ENCODE measurements at regions not wholly inside any gene's neighbourhood (a gene's known extent, or its start where the extent isn't known, plus 50 kb on each side); places are given as distances from the start of the nearest gene placed in this dataset.

- 87 to 88% methylated on average over 19 of the region's 19 CpGs for WGBS, 2 donors
- intact Hi-C loops (cut with DNase I) = no loop called here
- H3K4me1 ChIP-seq (ENCODE audit: control insufficient read depth in 1 of 2, insufficient read depth in 2 of 2, low read length in 2 of 2) = no peaks in the 10 kb centered on the region
These were observed 120.5 kb upstream of the SPACA7 start for GRCh38 chr13:112255550-112256120.

GRCh38 chr13:112256716-112257494 is 119.2 kb upstream of the SPACA7 start:
- ATAC-seq (ENCODE audit: low FRiP score) = no peak
- no peak overlapping the region for H3K4me3 ChIP-seq (ENCODE audit: low read length in 2 of 2)
- no peaks in the 10 kb centered on the region for H3K27me3 ChIP-seq (ENCODE audit: control insufficient read depth in 1 of 2, insufficient read depth in 2 of 2, low read length in 1 of 2)
- H3K4me1 ChIP-seq (ENCODE audit: control insufficient read depth in 1 of 2, insufficient read depth in 2 of 2, low read length in 2 of 2) = no peaks in the 10 kb centered on the region
- no peak for DNase-seq
- WGBS, 2 donors = 86 to 89% methylated on average over 12 of the region's 12 CpGs
- no peaks in the 10 kb centered on the region for H3K9me3 ChIP-seq (ENCODE audit: control insufficient read depth, low read length)
- H3K27ac ChIP-seq (ENCODE audit: low read depth in 1 of 2, low read length in 2 of 2) = no peak overlapping the region
- intact Hi-C loops (cut with DNase I) = no loop called here
- no peaks in the 10 kb centered on the region for H3K36me3 ChIP-seq (ENCODE audit: control insufficient read depth in 1 of 2, insufficient read depth in 2 of 2, low read length in 1 of 2)

More at GRCh38 chr13:112255550-112256120, 120.5 kb upstream of the SPACA7 start:
- DNase-seq (no peak), ATAC-seq (ENCODE audit: low FRiP score) (no peak)
- Histone ChIP-seq H3K27ac (ENCODE audit: low read depth in 1 of 2, low read length in 2 of 2) (no peak overlapping the region), H3K36me3 (ENCODE audit: control insufficient read depth in 1 of 2, insufficient read depth in 2 of 2, low read length in 1 of 2) (no peaks in the 10 kb centered on the region), H3K27me3 (ENCODE audit: control insufficient read depth in 1 of 2, insufficient read depth in 2 of 2, low read length in 1 of 2) (no peaks in the 10 kb centered on the region), H3K9me3 (ENCODE audit: control insufficient read depth, low read length) (no peaks in the 10 kb centered on the region), H3K4me3 (ENCODE audit: low read length in 2 of 2) (no peak overlapping the region)

- DNase-seq (no peak), ATAC-seq (ENCODE audit: low FRiP score) (no peak)
- no peaks in the 10 kb centered on the region for H3K27me3 ChIP-seq (ENCODE audit: control insufficient read depth in 1 of 2, insufficient read depth in 2 of 2, low read length in 1 of 2)
- no peaks in the 10 kb centered on the region for H3K9me3 ChIP-seq (ENCODE audit: control insufficient read depth, low read length)
- no peaks in the 10 kb centered on the region for H3K36me3 ChIP-seq (ENCODE audit: control insufficient read depth in 1 of 2, insufficient read depth in 2 of 2, low read length in 1 of 2)
- 63 to 64% methylated on average over 8 of the region's 8 CpGs for WGBS, 2 donors
- no peak overlapping the region for H3K27ac ChIP-seq (ENCODE audit: low read depth in 1 of 2, low read length in 2 of 2)
- H3K4me3 ChIP-seq (ENCODE audit: low read length in 2 of 2) = no peak overlapping the region
- intact Hi-C loops (cut with DNase I) = no loop called here
- no peaks in the 10 kb centered on the region for H3K4me1 ChIP-seq (ENCODE audit: control insufficient read depth in 1 of 2, insufficient read depth in 2 of 2, low read length in 2 of 2)
These were observed 116.6 kb upstream of the SPACA7 start for GRCh38 chr13:112259511-112259910.

- H3K4me1 ChIP-seq (ENCODE audit: control insufficient read depth in 1 of 2, insufficient read depth in 2 of 2, low read length in 2 of 2) = no peaks in the 10 kb centered on the region
- no peak overlapping the region for H3K27ac ChIP-seq (ENCODE audit: low read depth in 1 of 2, low read length in 2 of 2)
- intact Hi-C loops (cut with DNase I) = no loop called here
- no peaks in the 10 kb centered on the region for H3K36me3 ChIP-seq (ENCODE audit: control insufficient read depth in 1 of 2, insufficient read depth in 2 of 2, low read length in 1 of 2)
- no peaks in the 10 kb centered on the region for H3K9me3 ChIP-seq (ENCODE audit: control insufficient read depth, low read length)
- 81 to 83% methylated on average over 27 to 29 of the region's 29 CpGs for WGBS, 2 donors
- no peak for DNase-seq
- no peak overlapping the region for H3K4me3 ChIP-seq (ENCODE audit: low read length in 2 of 2)
- ATAC-seq (ENCODE audit: low FRiP score) = no peak
- no peaks in the 10 kb centered on the region for H3K27me3 ChIP-seq (ENCODE audit: control insufficient read depth in 1 of 2, insufficient read depth in 2 of 2, low read length in 1 of 2)
These were observed 115.8 kb upstream of the SPACA7 start for GRCh38 chr13:112260108-112261055.

- DNase-seq (no peak), ATAC-seq (ENCODE audit: low FRiP score) (no peak)
- intact Hi-C loops (cut with DNase I) = no loop called here
- Histone ChIP-seq H3K4me1 (ENCODE audit: control insufficient read depth in 1 of 2, insufficient read depth in 2 of 2, low read length in 2 of 2) (no peaks in the 10 kb centered on the region), H3K4me3 (ENCODE audit: low read length in 2 of 2) (no peak overlapping the region), H3K27ac (ENCODE audit: low read depth in 1 of 2, low read length in 2 of 2) (no peak overlapping the region), H3K36me3 (ENCODE audit: control insufficient read depth in 1 of 2, insufficient read depth in 2 of 2, low read length in 1 of 2) (no peaks in the 10 kb centered on the region), H3K9me3 (ENCODE audit: control insufficient read depth, low read length) (no peaks in the 10 kb centered on the region), H3K27me3 (ENCODE audit: control insufficient read depth in 1 of 2, insufficient read depth in 2 of 2, low read length in 1 of 2) (no peaks in the 10 kb centered on the region)
- WGBS, 2 donors = 82 to 83% methylated on average over 8 of the region's 8 CpGs
These were observed 114.2 kb upstream of the SPACA7 start for GRCh38 chr13:112261924-112262323.

GRCh38 chr13:112263152-112263551 is 113.0 kb upstream of the SPACA7 start:
- ATAC-seq (ENCODE audit: low FRiP score) = no peak
- Histone ChIP-seq H3K27me3 (ENCODE audit: control insufficient read depth in 1 of 2, insufficient read depth in 2 of 2, low read length in 1 of 2) (no peaks in the 10 kb centered on the region), H3K27ac (ENCODE audit: low read depth in 1 of 2, low read length in 2 of 2) (no peak overlapping the region), H3K4me1 (ENCODE audit: control insufficient read depth in 1 of 2, insufficient read depth in 2 of 2, low read length in 2 of 2) (no peaks in the 10 kb centered on the region), H3K4me3 (ENCODE audit: low read length in 2 of 2) (no peak overlapping the region), H3K36me3 (ENCODE audit: control insufficient read depth in 1 of 2, insufficient read depth in 2 of 2, low read length in 1 of 2) (no peaks in the 10 kb centered on the region), H3K9me3 (ENCODE audit: control insufficient read depth, low read length) (no peaks in the 10 kb centered on the region)
- intact Hi-C loops (cut with DNase I) = no loop called here
- DNase-seq = no peak
- 85 to 87% methylated on average over 7 of the region's 7 CpGs for WGBS, 2 donors

GRCh38 chr13:112267660-112268059 is 108.5 kb upstream of the SPACA7 start:
- Histone ChIP-seq H3K4me1 (ENCODE audit: control insufficient read depth in 1 of 2, insufficient read depth in 2 of 2, low read length in 2 of 2) (no peaks in the 10 kb centered on the region), H3K36me3 (ENCODE audit: control insufficient read depth in 1 of 2, insufficient read depth in 2 of 2, low read length in 1 of 2) (no peaks in the 10 kb centered on the region), H3K9me3 (ENCODE audit: control insufficient read depth, low read length) (no peaks in the 10 kb centered on the region), H3K27me3 (ENCODE audit: control insufficient read depth in 1 of 2, insufficient read depth in 2 of 2, low read length in 1 of 2) (no peaks in the 10 kb centered on the region), H3K27ac (ENCODE audit: low read depth in 1 of 2, low read length in 2 of 2) (no peak overlapping the region), H3K4me3 (ENCODE audit: low read length in 2 of 2) (no peak overlapping the region)
- 73 to 79% methylated on average over 3 of the region's 3 CpGs for WGBS, 2 donors
- no peak for DNase-seq
- no peak for ATAC-seq (ENCODE audit: low FRiP score)
- intact Hi-C loops (cut with DNase I) = no loop called here

GRCh38 chr13:112270951-112271350 is 105.2 kb upstream of the SPACA7 start:
- Histone ChIP-seq H3K27me3 (ENCODE audit: control insufficient read depth in 1 of 2, insufficient read depth in 2 of 2, low read length in 1 of 2) (no peaks in the 10 kb centered on the region), H3K27ac (ENCODE audit: low read depth in 1 of 2, low read length in 2 of 2) (no peak overlapping the region), H3K4me3 (ENCODE audit: low read length in 2 of 2) (no peak overlapping the region), H3K4me1 (ENCODE audit: control insufficient read depth in 1 of 2, insufficient read depth in 2 of 2, low read length in 2 of 2) (no peaks in the 10 kb centered on the region), H3K9me3 (ENCODE audit: control insufficient read depth, low read length) (no peaks in the 10 kb centered on the region), H3K36me3 (ENCODE audit: control insufficient read depth in 1 of 2, insufficient read depth in 2 of 2, low read length in 1 of 2) (no peaks in the 10 kb centered on the region)
- WGBS, 2 donors = 53 to 65% methylated on average over 2 of the region's 2 CpGs
- ATAC-seq (ENCODE audit: low FRiP score) = no peak
- intact Hi-C loops (cut with DNase I) = no loop called here
- DNase-seq = no peak
